GM18861 (cell line): ENCODE measurements at regions not wholly inside any gene's neighbourhood (a gene's known extent, or its start where the extent isn't known, plus 50 kb on each side); places are given as distances from the start of the nearest gene placed in this dataset.
A peak's percentile ranks its signal among the peaks of the same experiment; 100 is the strongest.
"Not testable (repeated sequence)": the region's sequence is repeated elsewhere in the genome, so short reads cannot be mapped to it uniquely, and the experiment has no call there.

Source experiments
- ATAC-seq: cut with Tn5 transposase; IDR thresholded peaks from one replicate; pipeline ENCODE4 v1.9.1; 2021; ENCODE audit not compliant: unreplicated experiment

GRCh38 chr16:29278097-29278871 is 128.2 kb downstream of the NPIPB11 start:
- ATAC-seq, result not testable (repeated sequence)

GRCh38 chr16:29276446-29276845 is 130.1 kb downstream of the NPIPB11 start:
- ATAC-seq, result not testable (repeated sequence)

GRCh38 chr16:29274055-29275035 is 132.2 kb downstream of the NPIPB11 start:
- ATAC-seq, result not testable (repeated sequence)

- ATAC-seq, result not testable (repeated sequence)
Observed at GRCh38 chr16:29273298-29274054, 133.0 kb downstream of the NPIPB11 start.

GRCh38 chr16:29271721-29272675 is 134.5 kb downstream of the NPIPB11 start:
- not testable (repeated sequence) for ATAC-seq

- not testable (repeated sequence) for ATAC-seq
Observed at GRCh38 chr16:29270923-29271322, 135.6 kb downstream of the NPIPB11 start.

- not testable (repeated sequence) for ATAC-seq
Observed at GRCh38 chr16:29270033-29270432, 136.5 kb downstream of the NPIPB11 start.

- not testable (repeated sequence) for ATAC-seq
Observed at GRCh38 chr16:29269192-29269811, 137.2 kb downstream of the NPIPB11 start.

- ATAC-seq, result not testable (repeated sequence)
Observed at GRCh38 chr16:29268785-29269191, 137.7 kb downstream of the NPIPB11 start.

- ATAC-seq, result not testable (repeated sequence)
Observed at GRCh38 chr16:29268348-29268747, 138.2 kb downstream of the NPIPB11 start.

- ATAC-seq, result not testable (repeated sequence)
Observed at GRCh38 chr16:29267891-29268290, 138.6 kb downstream of the NPIPB11 start.

GRCh38 chr16:29267055-29267619 is 139.4 kb downstream of the NPIPB11 start:
- ATAC-seq, result not testable (repeated sequence)

GRCh38 chr16:29266612-29267011 is 139.9 kb downstream of the NPIPB11 start:
- ATAC-seq, result not testable (repeated sequence)

- peak; percentile 43 for ATAC-seq
Observed at GRCh38 chr16:29265255-29265853, 141.2 kb downstream of the NPIPB11 start.

- not testable (repeated sequence) for ATAC-seq
Observed at GRCh38 chr16:29264080-29264837, 142.3 kb downstream of the NPIPB11 start.

- ATAC-seq, result not testable (repeated sequence)
Observed at GRCh38 chr16:29262725-29263124, 143.8 kb downstream of the NPIPB11 start.

GRCh38 chr16:29261427-29262248 is 144.9 kb downstream of the NPIPB11 start:
- not testable (repeated sequence) for ATAC-seq
